HepG2 (cell line): ENCODE measurements at regions not wholly inside any gene's neighbourhood (a gene's known extent, or its start where the extent isn't known, plus 50 kb on each side); places are given as distances from the start of the nearest gene placed in this dataset.

Experiments
- ELF4 ChIP-seq: sonication (generic); formaldehyde crosslinking; IDR thresholded peaks from 2 replicates; pipeline ENCODE4 v1.5.0; 2020; ENCODE audit warnings: missing genetic modification reagents, mild to moderate bottlenecking, moderate library complexity, borderline replicate concordance
- USF2 ChIP-seq, 2 experiments: sonication (generic) in 1 of 2; formaldehyde crosslinking in 1 of 2; IDR thresholded peaks; 2 replicates each; pipeline versions ENCODE4 v1.5.1 to v1.6.1; 2011 to 2020; ENCODE audit warnings: borderline replicate concordance in 1 of 2, low read depth in 1 of 2, low read length in 1 of 2, mild to moderate bottlenecking in 1 of 2, missing genetic modification reagents in 1 of 2, moderate library complexity in 1 of 2
- ZNF513 ChIP-seq: sonication (generic); formaldehyde crosslinking; conservative IDR thresholded peaks from 2 replicates; pipeline ENCODE4 v1.5.0; 2020; ENCODE audit warnings: missing genetic modification reagents

- TF ChIP-seq USF2 (IDR thresholded peaks at IDR 0.05; ENCODE audit: low read depth, low read length) (no peak), USF2 (CRISPR knock-in tag; IDR thresholded peaks at IDR 0.05; ENCODE audit: borderline replicate concordance) (no peak), ZNF513 (CRISPR knock-in tag) (no peak), ELF4 (no peak)
These were observed 298.4 kb upstream of the IRX4 start for GRCh38 chr5:2181149-2181548.
